HepG2 (cell line): ENCODE measurements at regions not wholly inside any gene's neighbourhood (a gene's known extent, or its start where the extent isn't known, plus 50 kb on each side); places are given as distances from the start of the nearest gene placed in this dataset.

Experiments
- ATAC-seq: fragments of 200-7000 bp; cut with Tn5 transposase; 3 replicates; pipeline ENCODE4 v1.9.1; 2020; ENCODE audit warnings: mild to moderate bottlenecking, moderate library complexity
- BruUV-seq: library from RNA; stranded (reverse); fragments of 400-500 nt; replicated peaks from 2 replicates; lab custom pipeline; 2021; lab: Mats Ljungman, UMichigan
- CTCF ChIA-PET: fragments of 300-600 bp; formaldehyde crosslinking; extraction: SDS; loops from one replicate; lab custom pipeline; 2021; ENCODE audit warnings: low total read pairs, inconsistent platforms, low intra/inter-chr PET ratio; lab: Yijun Ruan, JAX
- POLR2A ChIA-PET: fragments of 350-600 bp; sonication (Branson Sonifier 250); formaldehyde crosslinking; loops from one replicate; lab custom pipeline; 2020; ENCODE audit warnings: antibody characterized with exemption, inconsistent platforms; lab: Yijun Ruan, JAX
- DNase-seq: peaks from one replicate; pipeline ENCODE4 v3.0.0-alpha.2; 2015; ENCODE audit warnings: low spot score
- FAIRE-seq: peaks from 3 replicates; lab custom pipeline; 2011; peaks lifted over from hg19 to GRCh38; lab: Jason Lieb, UNC
- H2AFZ ChIP-seq: one replicate; pipeline ENCODE4 v1.6.1; 2011; ENCODE audit warnings: low read length, inconsistent platforms
- H3K27ac ChIP-seq: fragments of 300-600 bp; 3 replicates; pipeline ENCODE4 v1.8.0; 2011; ENCODE audit warnings: mixed run types, mild to moderate bottlenecking, mixed read lengths, low read length, inconsistent platforms; ENCODE audit not compliant: insufficient read depth; ENCODE audit errors: extremely low read length
- H3K27me3 ChIP-seq, 2 experiments: fragments of 200-600 bp in 1 of 2; 2 replicates in 1 of 2; 3 replicates in 1 of 2; pipeline versions ENCODE4 v1.6.0 to v1.8.0; 2011; ENCODE audit warnings: low read length in 2 of 2, mild to moderate bottlenecking in 2 of 2, moderate library complexity in 2 of 2, inconsistent platforms in 1 of 2; ENCODE audit not compliant: insufficient read depth in 2 of 2, control insufficient read depth in 1 of 2
- H3K36me3 ChIP-seq, 2 experiments: fragments of 200-600 bp in 1 of 2; replicated peaks in 1 of 2; 2 replicates in 1 of 2; 3 replicates in 1 of 2; pipeline versions ENCODE4 v1.5.1 to v1.8.0; 2011; ENCODE audit warnings: low read length in 2 of 2, inconsistent platforms in 1 of 2; ENCODE audit not compliant: insufficient read depth in 2 of 2, control insufficient read depth in 1 of 2
- H3K4me1 ChIP-seq: 2 replicates; pipeline ENCODE4 v1.5.1; 2012; ENCODE audit warnings: low read length, inconsistent platforms; ENCODE audit not compliant: insufficient read depth
- H3K4me2 ChIP-seq: 2 replicates; pipeline ENCODE4 v1.6.0; 2011; ENCODE audit warnings: low read depth, low read length, inconsistent platforms
- H3K4me3 ChIP-seq, 3 experiments: fragments of 200-600 bp in 1 of 3; sonication (generic), shearing (Covaris generic) in 1 of 3; replicated peaks in 1 of 3; 2 replicates each; pipeline ENCODE4 v1.5.1; 2011 to 2016; ENCODE audit warnings: low read length in 3 of 3, inconsistent platforms in 2 of 3, low read depth in 2 of 3, mild to moderate bottlenecking in 2 of 3, control low read depth in 1 of 3, mixed read lengths in 1 of 3; ENCODE audit not compliant: insufficient read depth in 1 of 3
- H3K79me2 ChIP-seq: one replicate; pipeline ENCODE4 v1.6.1; 2011; ENCODE audit warnings: low read length, inconsistent platforms; ENCODE audit not compliant: insufficient read depth
- H3K9ac ChIP-seq: 2 replicates; pipeline ENCODE4 v1.6.0; 2011; ENCODE audit warnings: mild to moderate bottlenecking, low read depth, low read length, inconsistent platforms; ENCODE audit not compliant: insufficient read depth
- H3K9me3 ChIP-seq: 2 replicates; pipeline ENCODE4 v1.5.1; 2012; ENCODE audit warnings: mild to moderate bottlenecking, low read length
- H4K20me1 ChIP-seq: 2 replicates; pipeline ENCODE4 v1.6.0; 2011; ENCODE audit warnings: inconsistent platforms, mild to moderate bottlenecking, low read length, moderate library complexity; ENCODE audit not compliant: insufficient read depth
- STAG1 ChIP-seq: sonication (generic); formaldehyde crosslinking; IDR thresholded peaks from 2 replicates; pipeline ENCODE4 v1.4.0; 2020; ENCODE audit warnings: missing genetic modification reagents
- ZNF513 ChIP-seq: sonication (generic); formaldehyde crosslinking; conservative IDR thresholded peaks from 2 replicates; pipeline ENCODE4 v1.5.0; 2020; ENCODE audit warnings: missing genetic modification reagents
- WGBS: methylation state at CpG from one replicate; pipeline ENCODE4 v1.1.6; 2017; ENCODE audit warnings: low lambda C conversion rate; 5-methylcytosine and 5-hydroxymethylcytosine counted together
- in situ Hi-C: cut with HindIII; loops from 2 replicates; pipeline ENCODE4 v1.10.0; 2017; ENCODE audit warnings: low pct_unique_long_range_greater_than_20kb; ENCODE audit not compliant: extremely low pct_ligation_motif_present
- intact Hi-C: fragments of 100-400 bp; cut with micrococcal nuclease; formaldehyde crosslinking; loops from one replicate; pipeline ENCODE4 v1.10.0; 2022; ENCODE audit not compliant: unreplicated experiment
- TF ChIP-seq, protein P1 (sequence below): sonication (generic); formaldehyde crosslinking; IDR thresholded peaks from 2 replicates; pipeline ENCODE4 v1.5.0; 2020; ENCODE audit warnings: mild to moderate bottlenecking, missing genetic modification reagents, moderate library complexity

DNA sequence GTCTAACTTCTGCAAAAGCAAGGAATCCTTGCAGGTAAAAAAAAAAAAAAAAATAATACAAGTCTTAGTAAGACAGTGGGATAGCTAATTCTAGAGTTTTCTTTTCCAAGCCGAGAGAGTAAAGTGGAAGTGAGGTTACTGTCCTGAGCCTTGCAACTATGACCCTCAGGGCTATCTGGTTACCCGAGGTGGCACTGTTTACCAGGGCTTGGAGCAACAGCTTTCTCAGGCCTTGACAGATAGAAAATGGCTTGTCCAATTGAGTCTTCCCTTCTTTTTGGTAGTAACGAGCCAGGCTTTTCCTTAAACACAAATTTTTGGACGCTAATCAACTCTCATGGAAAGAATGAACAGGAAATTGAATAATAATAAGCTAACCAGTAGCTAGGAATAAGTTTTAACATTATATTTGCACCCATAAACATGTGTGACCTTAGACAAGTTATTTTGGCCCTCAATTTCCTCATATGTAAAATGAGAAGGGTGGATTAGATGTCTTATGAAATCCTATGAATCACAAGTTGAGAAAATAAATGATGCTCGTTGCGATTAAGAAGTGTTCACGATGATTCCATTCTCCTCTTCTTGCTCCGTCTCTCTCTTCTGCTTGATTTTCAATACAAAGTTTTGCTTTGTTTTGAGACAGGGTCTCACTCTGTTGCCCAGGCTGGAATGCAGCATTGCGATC is 236.9 kb upstream of the KBTBD8 start:
- TF ChIP-seq STAG1 (CRISPR knock-in tag): peak; percentile 39; the same call in 1 of the 2 replicates
- no peak for TF ChIP-seq ZNF513
- TF ChIP-seq, protein P1, sequence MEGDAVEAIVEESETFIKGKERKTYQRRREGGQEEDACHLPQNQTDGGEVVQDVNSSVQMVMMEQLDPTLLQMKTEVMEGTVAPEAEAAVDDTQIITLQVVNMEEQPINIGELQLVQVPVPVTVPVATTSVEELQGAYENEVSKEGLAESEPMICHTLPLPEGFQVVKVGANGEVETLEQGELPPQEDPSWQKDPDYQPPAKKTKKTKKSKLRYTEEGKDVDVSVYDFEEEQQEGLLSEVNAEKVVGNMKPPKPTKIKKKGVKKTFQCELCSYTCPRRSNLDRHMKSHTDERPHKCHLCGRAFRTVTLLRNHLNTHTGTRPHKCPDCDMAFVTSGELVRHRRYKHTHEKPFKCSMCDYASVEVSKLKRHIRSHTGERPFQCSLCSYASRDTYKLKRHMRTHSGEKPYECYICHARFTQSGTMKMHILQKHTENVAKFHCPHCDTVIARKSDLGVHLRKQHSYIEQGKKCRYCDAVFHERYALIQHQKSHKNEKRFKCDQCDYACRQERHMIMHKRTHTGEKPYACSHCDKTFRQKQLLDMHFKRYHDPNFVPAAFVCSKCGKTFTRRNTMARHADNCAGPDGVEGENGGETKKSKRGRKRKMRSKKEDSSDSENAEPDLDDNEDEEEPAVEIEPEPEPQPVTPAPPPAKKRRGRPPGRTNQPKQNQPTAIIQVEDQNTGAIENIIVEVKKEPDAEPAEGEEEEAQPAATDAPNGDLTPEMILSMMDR (CRISPR knock-in tag): peak; percentile 32
- no peaks in the 10 kb centered on the region for H3K36me3 ChIP-seq
- DNase-seq (no peak), ATAC-seq (peak; percentile 66; the same call in 2 of the 3 replicates), FAIRE-seq (no peak)
- ChIA-PET POLR2A (no interaction called here), CTCF (no interaction called here)
- H4K20me1 ChIP-seq: no peaks in the 10 kb centered on the region
- H3K9me3 ChIP-seq: no peaks in the 10 kb centered on the region
- intact Hi-C loops: no loop called here
- no peak overlapping the region for H2AFZ ChIP-seq
- no TSS peak for BruUV-seq
- no peak overlapping the region for H3K4me3 ChIP-seq
- H3K79me2 ChIP-seq: no peaks in the 10 kb centered on the region
- in situ Hi-C loops: no loop called here
- no peak overlapping the region for H3K9ac ChIP-seq
- WGBS: 44% methylated on average over 9 of the region's 9 CpGs
- H3K4me2 ChIP-seq: no peak overlapping the region
- H3K27ac ChIP-seq: no peak overlapping the region
- H3K4me1 ChIP-seq: no peaks in the 10 kb centered on the region
- no peaks in the 10 kb centered on the region; a peak in 1 of 5 replicates for H3K27me3 ChIP-seq
